ENCODE measurements at regions not wholly inside any gene's neighbourhood (a gene's known extent, or its start where the extent isn't known, plus 50 kb on each side); places are given as distances from the start of the nearest gene placed in this dataset.
"Not testable (repeated sequence)": the region's sequence is repeated elsewhere in the genome, so short reads cannot be mapped to it uniquely, and the experiment has no call there.

GRCh38 chr5:68066277-68066955 lies 149.1 kb upstream of the PIK3R1 start:
- no peak for DNase-seq

- DNase-seq: not testable (repeated sequence)
Measured at GRCh38 chr5:68065321-68065720, 150.2 kb upstream of the PIK3R1 start.

DNA sequence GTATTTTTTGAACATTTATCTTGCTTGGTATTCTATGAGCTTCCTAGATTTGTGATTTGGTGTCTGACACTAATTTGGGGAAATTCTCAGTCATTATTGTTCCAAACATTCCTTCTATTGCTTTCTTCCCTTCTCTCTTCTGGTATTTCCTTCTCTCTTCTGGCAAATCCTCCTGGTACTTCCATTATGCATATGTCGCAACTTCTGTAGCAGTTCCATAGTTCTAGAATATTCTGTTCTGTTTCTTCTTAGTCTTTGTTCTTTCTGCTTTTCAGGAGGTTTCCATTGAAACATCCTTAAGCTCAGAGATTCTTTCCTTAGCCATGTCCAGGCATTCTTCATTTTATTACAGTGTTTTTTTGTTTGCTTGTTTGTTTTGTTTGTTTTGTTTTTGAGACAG lies 155.2 kb upstream of the PIK3R1 start:
- no peak for DNase-seq

GRCh38 chr5:68057191-68057590 lies 158.4 kb upstream of the PIK3R1 start:
- DNase-seq: no peak

- DNase-seq: no peak
Measured at GRCh38 chr5:68055686-68056085, 159.9 kb upstream of the PIK3R1 start.

- DNase-seq: peak; percentile 92
Measured at GRCh38 chr5:68054638-68055037, 160.9 kb upstream of the PIK3R1 start.

GRCh38 chr5:68053202-68053601 lies 162.4 kb upstream of the PIK3R1 start:
- DNase-seq: no peak

GRCh38 chr5:68049053-68049713 lies 166.4 kb upstream of the PIK3R1 start:
- DNase-seq: no peak

DNA sequence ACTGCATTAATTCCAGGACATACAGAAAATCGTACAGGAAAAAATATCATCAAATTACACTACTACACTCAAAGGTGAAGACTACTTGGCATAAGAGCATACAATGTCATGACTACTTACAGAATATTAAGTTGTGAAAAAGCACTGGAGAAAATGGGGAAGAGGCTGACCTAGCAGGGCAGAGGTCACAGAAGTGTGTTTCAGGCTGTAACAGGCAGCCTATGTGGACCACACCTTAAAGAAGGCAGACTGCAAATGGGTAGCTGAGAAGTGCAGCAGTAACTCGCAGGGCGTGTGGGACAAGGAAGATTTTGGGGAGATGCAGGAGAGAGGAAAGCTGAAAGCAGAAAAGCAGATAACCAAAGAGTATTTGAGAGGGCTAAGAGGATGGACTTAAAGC lies 167.0 kb upstream of the PIK3R1 start:
- DNase-seq: no peak

- DNase-seq: not testable (repeated sequence)
Measured at GRCh38 chr5:68048054-68048453, 167.5 kb upstream of the PIK3R1 start.

DNA sequence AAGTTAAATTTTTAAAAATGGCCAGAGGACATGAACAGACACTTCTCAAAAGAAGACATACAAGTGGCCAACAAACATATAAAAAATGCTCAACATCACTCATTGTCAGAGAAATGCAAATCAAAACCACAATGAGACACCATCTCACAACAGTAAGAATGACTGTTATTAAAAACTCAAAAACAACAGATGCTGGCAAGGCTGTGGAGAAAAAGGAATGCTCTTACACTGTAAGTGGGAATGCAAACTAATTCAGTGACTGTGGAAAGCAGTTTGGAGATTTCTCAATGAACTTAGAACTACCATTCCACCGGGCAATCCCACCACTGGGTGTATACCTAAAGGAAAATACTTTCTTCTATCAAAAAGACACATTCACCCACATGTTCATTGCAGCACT lies 168.5 kb upstream of the PIK3R1 start:
- no peak for DNase-seq

DNA sequence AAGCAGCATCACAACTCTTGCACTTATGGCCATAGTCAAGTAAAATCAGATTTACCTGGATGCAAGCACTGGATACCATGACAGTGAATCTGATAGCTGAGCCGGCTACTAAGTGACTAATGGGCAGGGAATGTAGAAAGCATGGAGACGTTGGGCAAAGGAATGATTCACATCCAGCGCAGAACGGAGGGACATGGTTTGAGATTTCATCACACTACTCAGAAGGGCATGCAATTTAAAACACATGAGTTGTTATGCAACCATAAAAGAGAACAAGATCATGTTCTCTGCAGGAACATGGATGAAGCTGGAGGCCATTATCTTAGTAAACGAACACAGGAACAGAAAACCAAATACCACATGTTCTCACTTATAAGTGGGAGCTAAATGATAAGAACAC lies 169.1 kb upstream of the PIK3R1 start:
- DNase-seq: no peak

GRCh38 chr5:68041293-68041692 lies 174.3 kb upstream of the PIK3R1 start:
- no peak for DNase-seq

- no peak for DNase-seq
Measured at GRCh38 chr5:68037546-68037945, 178.0 kb upstream of the PIK3R1 start.

GRCh38 chr5:68033961-68034571 lies 181.5 kb upstream of the PIK3R1 start:
- no peak for DNase-seq

GRCh38 chr5:68033029-68033428 lies 182.5 kb upstream of the PIK3R1 start:
- DNase-seq: no peak

DNA sequence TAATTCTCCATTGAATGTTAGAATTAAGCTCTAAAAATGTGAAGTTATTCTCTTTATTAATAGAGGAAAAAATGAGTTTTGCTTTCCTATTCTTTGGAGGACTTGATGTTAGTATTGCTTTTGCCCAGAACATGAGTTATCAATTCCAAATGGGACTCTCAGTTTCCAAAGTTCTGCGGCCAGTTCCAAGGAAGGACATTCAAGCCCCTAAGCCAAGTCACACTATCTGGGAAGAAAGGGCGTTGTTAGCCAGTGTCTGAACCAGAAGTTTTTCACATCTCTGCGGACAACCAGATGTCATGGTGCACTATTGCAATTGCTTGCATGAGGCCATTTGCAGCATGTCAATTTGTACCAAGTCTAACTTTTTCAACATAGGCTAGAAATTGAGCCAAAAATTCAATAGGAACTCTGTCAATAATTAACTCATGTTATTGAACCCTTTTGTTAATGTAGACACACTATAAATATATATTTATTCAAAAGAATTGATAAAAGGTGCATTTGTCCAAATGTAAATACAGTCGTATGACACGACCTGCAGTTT lies 183.3 kb upstream of the PIK3R1 start:
- DNase-seq: no peak

GRCh38 chr5:68028131-68028727 lies 187.3 kb upstream of the PIK3R1 start:
- DNase-seq: no peak

- DNase-seq: no peak
Measured at GRCh38 chr5:68027519-68027918, 188.0 kb upstream of the PIK3R1 start.

DNA sequence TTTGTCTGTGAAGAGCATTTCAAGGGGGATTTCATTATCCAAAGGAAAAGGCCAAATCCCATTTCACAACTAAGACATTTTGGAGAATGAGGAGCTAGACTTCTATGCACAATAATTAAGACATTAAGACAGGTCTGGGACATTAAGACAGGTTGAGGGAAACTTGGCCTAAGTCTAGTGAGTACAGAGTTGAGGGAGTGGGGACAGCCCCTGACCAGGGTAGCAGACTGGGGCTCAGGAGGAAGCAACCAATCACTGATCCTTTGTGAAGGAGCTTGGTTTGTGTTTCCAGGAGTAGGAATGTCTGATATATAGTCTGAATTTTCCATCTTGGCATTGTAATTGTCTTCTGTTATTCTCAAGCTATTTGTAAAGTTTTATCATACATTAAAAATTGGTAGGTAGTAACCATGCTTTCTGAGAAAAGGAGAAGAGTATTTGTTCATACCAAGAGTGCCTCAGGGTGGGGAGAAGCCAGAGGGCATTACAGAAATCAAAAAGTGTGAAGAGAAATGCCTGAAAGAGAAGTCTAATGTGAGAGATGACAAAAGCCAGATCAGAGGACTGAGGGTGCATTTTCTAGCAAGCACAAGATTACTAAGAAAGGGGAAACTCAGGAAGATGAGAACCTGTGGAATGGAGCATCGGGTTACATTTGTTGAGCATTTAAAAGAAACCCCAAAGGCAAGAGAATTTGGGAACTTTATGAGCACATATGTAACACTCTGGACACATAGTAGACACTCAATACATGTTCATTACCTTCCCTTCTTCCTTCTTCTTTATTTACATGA lies 189.3 kb upstream of the PIK3R1 start:
- no peak for DNase-seq

- no peak for DNase-seq
Measured at GRCh38 chr5:68024426-68024825, 191.1 kb upstream of the PIK3R1 start.

DNA sequence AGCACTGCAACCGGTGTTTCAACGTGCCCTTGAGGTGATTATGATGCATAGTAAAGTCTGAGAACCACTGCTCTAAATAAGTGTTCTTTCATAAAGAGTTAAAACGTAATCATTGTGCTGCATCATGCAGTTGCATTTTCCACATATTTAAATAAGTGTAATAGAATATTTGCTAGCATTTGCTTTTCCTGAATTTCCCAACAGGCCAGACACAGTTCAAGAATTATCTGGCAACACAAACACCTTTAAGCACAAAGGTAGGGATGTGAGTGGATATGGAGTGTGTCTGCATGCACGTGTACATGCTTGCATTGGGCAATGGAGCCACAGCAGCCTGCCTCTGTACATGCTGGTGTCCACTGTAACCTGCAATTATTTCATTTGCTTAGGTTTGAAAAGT lies 193.6 kb upstream of the PIK3R1 start:
- no peak for DNase-seq

DNA sequence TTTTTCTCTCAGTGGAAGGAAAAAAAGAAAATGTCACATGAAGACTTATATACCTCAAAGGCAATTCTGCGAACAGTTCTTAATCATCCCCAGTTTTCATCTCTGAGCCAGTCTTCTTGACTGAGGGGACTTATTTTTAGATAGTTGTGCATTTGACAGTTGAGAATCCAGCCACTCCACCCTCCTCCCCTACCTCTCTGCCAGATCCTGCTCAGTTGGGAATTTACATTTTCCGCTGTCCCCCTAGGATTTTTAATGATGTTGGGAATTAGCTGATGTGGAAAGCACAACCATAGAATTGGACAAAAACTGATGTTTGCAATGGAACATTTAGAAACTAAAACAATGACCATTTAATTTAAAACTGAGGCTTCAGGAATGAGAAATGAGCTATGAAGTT lies 194.3 kb upstream of the PIK3R1 start:
- no peak for DNase-seq

All from NCI-H2227 treated with DMSO at 0.1 percent for 48 hours (cell line).